Fibroblast of mammary gland (primary cell): ENCODE measurements at regions not wholly inside any gene's neighbourhood (a gene's known extent, or its start where the extent isn't known, plus 50 kb on each side); places are given as distances from the start of the nearest gene placed in this dataset.
A peak's percentile ranks its signal among the peaks of the same experiment; 100 is the strongest.

ENCODE experiments used
- DNase-seq: peaks from one replicate; pipeline ENCODE4 v3.0.0-alpha.2; 2010; ENCODE audit warnings: low read depth
- H3K4me3 ChIP-seq: 2 replicates; pipeline ENCODE4 v1.5.1; 2011; ENCODE audit warnings: low read depth, mild to moderate bottlenecking, low read length, moderate library complexity; ENCODE audit not compliant: control insufficient read depth
- CTCF ChIP-seq: conservative IDR thresholded peaks from 2 replicates; pipeline ENCODE4 v1.5.1; 2011; ENCODE audit warnings: low read depth, low read length, inconsistent platforms; ENCODE audit not compliant: control insufficient read depth, insufficient read depth

DNA sequence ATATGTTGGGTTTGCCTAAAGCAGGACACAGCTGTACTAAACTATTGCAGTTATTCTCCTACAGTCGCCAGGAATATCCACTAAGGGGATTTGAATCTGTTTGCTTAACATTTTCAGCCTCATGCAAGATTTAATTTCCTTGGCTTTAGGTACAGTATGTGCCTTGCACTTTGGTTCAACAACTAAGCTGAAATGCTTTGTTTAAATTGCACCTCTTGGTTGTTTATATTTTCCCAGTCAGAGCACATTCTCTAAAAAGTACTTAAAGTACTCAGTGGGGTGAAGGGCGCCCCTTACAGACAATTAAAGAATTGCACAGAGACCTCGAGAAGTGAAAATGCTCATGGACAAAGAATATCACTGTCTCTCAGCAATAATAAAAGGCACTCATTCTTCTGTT, 107.8 kb upstream of the MTNR1B start:
- no peak overlapping the region for H3K4me3 ChIP-seq
- TF ChIP-seq CTCF: no peak
- DNase-seq: no peak

- H3K4me3 ChIP-seq: no peak overlapping the region
- DNase-seq: peak; percentile 3
- TF ChIP-seq CTCF: no peak
Observed at GRCh38 chr11:92865352-92865751, 104.1 kb upstream of the MTNR1B start.

DNA sequence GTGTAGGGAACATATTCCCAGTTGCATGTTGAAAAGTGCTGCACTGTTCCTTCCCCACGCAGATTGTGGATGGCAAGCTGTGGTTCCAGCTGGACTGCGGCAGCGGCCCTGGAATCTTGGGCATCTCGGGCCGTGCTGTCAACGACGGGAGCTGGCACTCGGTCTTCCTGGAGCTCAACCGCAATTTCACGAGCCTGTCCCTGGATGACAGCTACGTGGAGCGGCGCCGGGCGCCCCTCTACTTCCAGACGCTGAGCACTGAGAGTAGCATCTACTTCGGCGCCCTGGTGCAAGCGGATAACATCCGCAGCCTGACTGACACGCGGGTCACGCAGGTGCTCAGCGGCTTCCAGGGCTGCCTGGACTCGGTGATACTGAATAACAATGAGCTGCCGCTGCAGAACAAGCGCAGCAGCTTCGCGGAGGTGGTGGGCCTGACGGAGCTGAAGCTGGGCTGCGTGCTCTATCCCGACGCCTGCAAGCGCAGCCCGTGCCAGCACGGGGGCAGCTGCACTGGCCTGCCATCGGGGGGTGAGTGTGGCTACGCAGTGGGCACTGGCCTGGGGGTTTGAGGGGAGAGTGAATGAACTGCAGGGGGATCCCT, 102.7 kb upstream of the MTNR1B start:
- DNase-seq: no peak
- TF ChIP-seq CTCF: no peak
- H3K4me3 ChIP-seq: no peak overlapping the region

DNA sequence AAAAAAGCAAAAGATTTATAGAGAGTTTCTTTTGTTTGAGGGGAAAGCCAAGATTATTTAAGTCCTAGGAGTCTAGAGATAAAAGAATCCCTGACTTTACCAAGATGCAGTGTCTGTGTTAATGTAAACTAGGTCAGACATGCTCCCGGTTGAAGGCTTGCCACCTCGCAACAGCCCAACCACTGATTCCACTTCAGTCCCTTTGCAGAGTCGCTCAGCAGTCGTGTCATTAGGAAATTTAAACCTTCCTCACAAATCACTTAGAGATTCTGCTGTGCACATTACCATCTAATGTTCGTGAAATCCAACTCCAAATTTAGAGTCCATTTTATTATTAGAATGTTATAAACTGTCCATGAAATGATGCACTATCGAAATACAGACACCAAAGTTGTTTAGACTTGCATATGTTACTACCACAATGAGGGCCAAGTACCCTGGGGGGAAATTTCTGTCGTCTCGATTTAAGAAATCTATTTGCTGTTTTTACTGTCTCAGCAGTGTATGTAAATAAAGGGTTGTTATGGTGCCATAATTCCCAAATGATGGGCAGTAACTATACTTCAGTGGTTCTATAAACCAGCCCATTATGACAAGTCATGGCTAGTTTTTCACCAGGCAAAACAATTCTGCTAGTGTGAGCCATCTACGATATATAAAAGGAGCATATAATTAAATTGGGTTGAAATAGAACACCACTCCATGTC, 101.4 kb upstream of the MTNR1B start:
- TF ChIP-seq CTCF: no peak
- no peak overlapping the region for H3K4me3 ChIP-seq
- no peak for DNase-seq

GRCh38 chr11:92869716-92870115, 99.7 kb upstream of the MTNR1B start:
- H3K4me3 ChIP-seq: no peak overlapping the region
- TF ChIP-seq CTCF: no peak

GRCh38 chr11:92870196-92870832, 99.1 kb upstream of the MTNR1B start:
- TF ChIP-seq CTCF: no peak
- no peak for DNase-seq
- H3K4me3 ChIP-seq: no peak overlapping the region

More at GRCh38 chr11:92869716-92870115, 99.7 kb upstream of the MTNR1B start:
- DNase-seq: no peak
